SU-DHL-6 (cell line): ENCODE measurements at regions not wholly inside any gene's neighbourhood (a gene's known extent, or its start where the extent isn't known, plus 50 kb on each side); places are given as distances from the start of the nearest gene placed in this dataset.

Source experiments
- H2AFZ ChIP-seq: fragments of 200-600 bp; sonication (generic); 2 replicates; pipeline ENCODE4 v1.6.1; 2014; ENCODE audit warnings: low read depth, mild to moderate bottlenecking, moderate library complexity, mixed read lengths, antibody characterized with exemption, low read length; ENCODE audit not compliant: severe bottlenecking
- H3F3A ChIP-seq: fragments of 200-600 bp; shearing (Covaris generic); 2 replicates; pipeline ENCODE4 v1.6.0; 2016; ENCODE audit warnings: antibody characterized with exemption, mild to moderate bottlenecking; ENCODE audit not compliant: insufficient read depth
- H3K27ac ChIP-seq: fragments of 200-600 bp; sonication (generic); 2 replicates; pipeline ENCODE4 v1.5.1; 2016; ENCODE audit warnings: low read depth, mild to moderate bottlenecking, low read length, moderate library complexity, mixed read lengths
- H3K27me3 ChIP-seq: fragments of 200-600 bp; sonication (generic), shearing (Covaris generic); 2 replicates; pipeline ENCODE4 v1.6.0; 2014; ENCODE audit warnings: mild to moderate bottlenecking, low read length
- H3K36me3 ChIP-seq: fragments of 200-600 bp; sonication (generic); 2 replicates; pipeline ENCODE4 v1.6.1; 2014; ENCODE audit warnings: mild to moderate bottlenecking, low read length, mixed read lengths
- H3K4me2 ChIP-seq: fragments of 300-600, 200-600 bp; shearing (Covaris generic), sonication (generic); 2 replicates; pipeline ENCODE4 v1.6.0; 2014; ENCODE audit warnings: low read length, low read depth, mild to moderate bottlenecking; ENCODE audit not compliant: poor library complexity, severe bottlenecking
- H3K4me3 ChIP-seq: fragments of 200-600 bp; sonication (generic); 2 replicates; pipeline ENCODE4 v1.5.1; 2014; ENCODE audit warnings: antibody characterized with exemption, low read length, mild to moderate bottlenecking, mixed read lengths; ENCODE audit not compliant: insufficient read depth, poor library complexity, severe bottlenecking
- H3K79me2 ChIP-seq: fragments of 200-600 bp; sonication (generic); 2 replicates; pipeline ENCODE4 v1.6.1; 2014; ENCODE audit warnings: mild to moderate bottlenecking, low read length, moderate library complexity; ENCODE audit not compliant: insufficient read depth
- H3K9ac ChIP-seq: fragments of 200-600 bp; sonication (generic); 2 replicates; pipeline ENCODE4 v1.7.0; 2014; ENCODE audit warnings: mild to moderate bottlenecking, low read length
- H3K9me2 ChIP-seq: fragments of 200-600 bp; sonication (generic); replicated peaks from 2 replicates; pipeline ENCODE4 v1.6.1; 2014; ENCODE audit warnings: low read length; ENCODE audit not compliant: insufficient read depth
- H3K9me3 ChIP-seq: fragments of 200-600 bp; sonication (generic); 2 replicates; pipeline ENCODE4 v1.6.1; 2014; ENCODE audit warnings: low read length, mixed read lengths; ENCODE audit not compliant: insufficient read depth
- H4K20me1 ChIP-seq: fragments of 200-600 bp; sonication (generic); 2 replicates; pipeline ENCODE4 v1.6.1; 2014; ENCODE audit warnings: low read depth, mild to moderate bottlenecking, antibody characterized with exemption, low read length, moderate library complexity, mixed read lengths
- CTCF ChIP-seq: fragments of 200-600 bp; sonication (generic); IDR thresholded peaks from one replicate; pipeline ENCODE4 v1.5.1; 2017; ENCODE audit warnings: antibody characterized with exemption, mild to moderate bottlenecking, low read length, moderate library complexity; ENCODE audit not compliant: insufficient read depth, poor library complexity, severe bottlenecking
- EZH2phosphoT487 ChIP-seq: fragments of 200-600 bp; sonication (generic), shearing (Covaris generic); conservative IDR thresholded peaks from 2 replicates; pipeline ENCODE4 v1.6.1; 2018; ENCODE audit warnings: mild to moderate bottlenecking, antibody characterized with exemption, low read length, moderate library complexity, mixed read lengths

- no peak overlapping the region for H3K4me2 ChIP-seq
- no peaks in the 10 kb centered on the region for H3K27me3 ChIP-seq
- H3F3A ChIP-seq: no peaks in the 10 kb centered on the region
- no peak overlapping the region for H2AFZ ChIP-seq
- no peaks in the 10 kb centered on the region for H4K20me1 ChIP-seq
- H3K9me2 ChIP-seq: no peaks in the 10 kb centered on the region
- H3K9me3 ChIP-seq: no peaks in the 10 kb centered on the region
- H3K36me3 ChIP-seq: no peaks in the 10 kb centered on the region
- H3K9ac ChIP-seq: no peak overlapping the region
- H3K79me2 ChIP-seq: no peaks in the 10 kb centered on the region
- H3K4me3 ChIP-seq: no peak overlapping the region
- H3K27ac ChIP-seq: no peak overlapping the region
- TF ChIP-seq CTCF (no peak), EZH2phosphoT487 (no peak)
These were observed 639.3 kb upstream of the KIRREL3 start for GRCh38 chr11:127639916-127640315.

- Histone ChIP-seq H3K27me3 (no peaks in the 10 kb centered on the region), H3K4me3 (no peak overlapping the region), H3K9me3 (no peaks in the 10 kb centered on the region), H3K9ac (no peak overlapping the region), H3K9me2 (no peaks in the 10 kb centered on the region), H4K20me1 (no peaks in the 10 kb centered on the region), H3K36me3 (no peaks in the 10 kb centered on the region), H3K79me2 (no peaks in the 10 kb centered on the region), H3F3A (no peaks in the 10 kb centered on the region), H2AFZ (no peak overlapping the region), H3K27ac (no peak overlapping the region), H3K4me2 (no peak overlapping the region)
- TF ChIP-seq EZH2phosphoT487 (no peak), CTCF (no peak)
These were observed 632.6 kb upstream of the KIRREL3 start for GRCh38 chr11:127632976-127633680.

GRCh38 chr11:127632546-127632945, 632.0 kb upstream of the KIRREL3 start:
- TF ChIP-seq CTCF: no peak
- no peak for TF ChIP-seq EZH2phosphoT487
- H3K9me3 ChIP-seq: no peaks in the 10 kb centered on the region
- H3K9me2 ChIP-seq: no peaks in the 10 kb centered on the region

More at GRCh38 chr11:127632546-127632945, 632.0 kb upstream of the KIRREL3 start:
- H3K9ac ChIP-seq: no peak overlapping the region
- no peaks in the 10 kb centered on the region for H3K79me2 ChIP-seq
- no peak overlapping the region for H2AFZ ChIP-seq
- no peak overlapping the region for H3K4me2 ChIP-seq
- no peak overlapping the region for H3K4me3 ChIP-seq
- H4K20me1 ChIP-seq: no peaks in the 10 kb centered on the region
- no peak overlapping the region for H3K27ac ChIP-seq
- H3K27me3 ChIP-seq: no peaks in the 10 kb centered on the region
- H3F3A ChIP-seq: no peaks in the 10 kb centered on the region
- H3K36me3 ChIP-seq: no peaks in the 10 kb centered on the region
